VCaP (cell line): ENCODE measurements at regions not wholly inside any gene's neighbourhood (a gene's known extent, or its start where the extent isn't known, plus 50 kb on each side); places are given as distances from the start of the nearest gene placed in this dataset.

Experiments used
- H3K27ac ChIP-seq: fragments of 450-650 bp; 2 replicates; pipeline ENCODE4 v1.5.1; 2017
- CTCF ChIP-seq: fragments of 450-650 bp; conservative IDR thresholded peaks from 2 replicates; pipeline ENCODE4 v1.5.1; 2017; ENCODE audit warnings: mild to moderate bottlenecking, moderate library complexity

DNA sequence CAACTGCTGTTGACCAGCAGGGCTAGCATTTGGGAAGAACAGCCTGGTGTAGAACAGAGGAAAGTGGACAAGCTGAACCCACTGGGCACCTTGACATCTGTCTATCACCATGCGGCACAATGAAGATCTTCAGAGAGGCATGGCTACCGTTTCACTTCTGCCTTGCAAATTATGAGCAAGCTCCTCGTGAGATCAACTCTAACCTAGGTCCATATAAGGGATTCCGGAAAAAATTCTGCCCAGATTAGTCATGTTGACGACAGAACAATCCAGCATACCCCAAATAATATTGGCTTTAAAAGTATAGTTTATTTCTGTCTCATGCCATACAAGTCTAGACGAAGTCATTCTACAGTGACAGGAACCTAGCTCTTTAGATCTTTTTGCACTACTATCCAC is 91.6 kb upstream of the ATF7IP start:
- H3K27ac ChIP-seq, result no peak overlapping the region
- TF ChIP-seq CTCF, result no peak

- TF ChIP-seq CTCF, result no peak
- H3K27ac ChIP-seq, result no peak overlapping the region
Observed at GRCh38 chr12:14275111-14275510, 90.4 kb upstream of the ATF7IP start.

- TF ChIP-seq CTCF, result no peak
Observed at GRCh38 chr12:14275886-14276285, 89.6 kb upstream of the ATF7IP start.

DNA sequence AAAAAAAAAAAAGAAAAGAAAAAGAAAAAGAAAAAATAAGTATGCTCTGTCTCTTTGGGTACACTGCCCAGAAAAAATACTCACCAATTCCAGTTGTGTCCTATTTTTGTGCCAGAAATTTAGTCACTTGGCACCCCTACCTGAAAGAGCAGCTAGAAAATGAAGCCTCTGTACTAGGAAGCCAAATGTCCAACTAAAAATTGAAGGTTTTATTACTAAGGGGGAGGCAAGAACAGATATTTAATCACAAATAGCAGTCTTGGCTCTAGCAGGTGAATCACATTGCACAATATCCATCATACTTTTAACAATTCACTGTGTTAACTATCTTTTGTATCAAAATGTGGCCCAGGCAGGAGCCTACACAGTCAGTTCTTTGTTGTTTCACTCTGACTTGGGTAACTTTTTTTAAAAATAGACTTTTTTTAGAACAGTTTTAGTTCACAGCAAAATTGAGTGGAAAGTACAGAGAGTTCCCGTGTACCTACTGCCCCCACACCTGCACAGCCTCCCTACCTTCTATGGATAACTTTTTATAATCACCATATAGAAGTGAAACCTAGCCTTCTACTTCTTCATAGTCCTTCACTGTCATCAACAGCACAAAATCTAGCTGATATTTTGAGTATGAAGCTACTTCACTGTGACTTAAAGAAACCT is 87.1 kb upstream of the ATF7IP start:
- no peak overlapping the region for H3K27ac ChIP-seq
- TF ChIP-seq CTCF, result no peak

More at GRCh38 chr12:14275886-14276285, 89.6 kb upstream of the ATF7IP start:
- H3K27ac ChIP-seq, result no peak overlapping the region

- no peak for TF ChIP-seq CTCF
- H3K27ac ChIP-seq, result no peak overlapping the region
Observed at GRCh38 chr12:14279845-14280244, 85.6 kb upstream of the ATF7IP start.

DNA sequence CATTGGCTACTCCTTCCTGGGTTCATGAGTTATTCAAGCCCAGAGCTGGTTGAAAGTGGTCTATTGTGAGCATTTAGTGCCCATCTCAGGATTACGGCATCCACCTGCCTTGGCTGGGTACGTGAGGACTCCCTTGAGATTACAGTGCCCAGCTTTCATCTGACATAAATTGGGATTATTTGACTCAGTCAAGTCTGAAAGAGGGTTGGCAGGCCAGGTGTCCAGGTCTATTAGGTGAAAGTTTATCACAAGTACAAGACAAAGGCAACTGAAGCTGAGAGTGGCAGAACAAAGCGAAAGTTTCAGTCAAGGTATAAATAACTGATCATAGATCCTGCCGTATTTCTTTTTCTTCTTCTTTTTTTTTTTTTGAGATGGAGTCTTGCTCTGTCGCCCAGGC is 84.6 kb upstream of the ATF7IP start:
- no peak overlapping the region for H3K27ac ChIP-seq

GRCh38 chr12:14281539-14281938 is 83.9 kb upstream of the ATF7IP start:
- no peak overlapping the region for H3K27ac ChIP-seq

More for the DNA sequence above, 84.6 kb upstream of the ATF7IP start:
- no peak for TF ChIP-seq CTCF

More at GRCh38 chr12:14281539-14281938, 83.9 kb upstream of the ATF7IP start:
- no peak for TF ChIP-seq CTCF
